DND-41 (cell line): ENCODE measurements at regions not wholly inside any gene's neighbourhood (a gene's known extent, or its start where the extent isn't known, plus 50 kb on each side); places are given as distances from the start of the nearest gene placed in this dataset.

Experiments
- EZH2 ChIP-seq: IDR thresholded peaks from 3 replicates; pipeline ENCODE4 v1.6.1; 2012; ENCODE audit warnings: borderline replicate concordance, low read depth, mild to moderate bottlenecking, moderate library complexity, low read length, inconsistent platforms; ENCODE audit not compliant: severe bottlenecking
- TF ChIP-seq, protein P1 (sequence below): IDR thresholded peaks from 2 replicates; pipeline ENCODE4 v1.5.1; 2012; ENCODE audit warnings: borderline replicate concordance, low read length, moderate library complexity, mild to moderate bottlenecking; ENCODE audit not compliant: poor library complexity, severe bottlenecking; ENCODE audit errors: extremely low read depth

DNA sequence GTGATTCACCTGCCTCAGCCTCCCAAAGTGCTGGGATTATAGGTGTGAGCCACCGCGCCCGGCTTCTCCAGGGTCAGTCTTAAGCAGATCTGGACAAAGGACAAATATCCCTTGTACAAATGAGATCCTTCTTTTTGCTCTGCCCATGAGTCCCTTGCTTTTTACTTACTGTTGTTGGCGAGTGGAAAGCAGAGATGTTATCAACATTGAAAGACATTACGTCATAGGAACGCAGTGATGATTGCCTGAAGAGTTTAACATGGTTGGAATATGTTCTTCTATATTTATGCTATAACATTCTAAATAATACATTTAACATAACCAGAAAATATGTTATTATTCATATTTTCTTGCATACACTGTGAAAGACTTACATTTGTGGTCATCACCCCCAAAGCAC is 644.3 kb upstream of the LRRN3 start:
- TF ChIP-seq, protein P1, sequence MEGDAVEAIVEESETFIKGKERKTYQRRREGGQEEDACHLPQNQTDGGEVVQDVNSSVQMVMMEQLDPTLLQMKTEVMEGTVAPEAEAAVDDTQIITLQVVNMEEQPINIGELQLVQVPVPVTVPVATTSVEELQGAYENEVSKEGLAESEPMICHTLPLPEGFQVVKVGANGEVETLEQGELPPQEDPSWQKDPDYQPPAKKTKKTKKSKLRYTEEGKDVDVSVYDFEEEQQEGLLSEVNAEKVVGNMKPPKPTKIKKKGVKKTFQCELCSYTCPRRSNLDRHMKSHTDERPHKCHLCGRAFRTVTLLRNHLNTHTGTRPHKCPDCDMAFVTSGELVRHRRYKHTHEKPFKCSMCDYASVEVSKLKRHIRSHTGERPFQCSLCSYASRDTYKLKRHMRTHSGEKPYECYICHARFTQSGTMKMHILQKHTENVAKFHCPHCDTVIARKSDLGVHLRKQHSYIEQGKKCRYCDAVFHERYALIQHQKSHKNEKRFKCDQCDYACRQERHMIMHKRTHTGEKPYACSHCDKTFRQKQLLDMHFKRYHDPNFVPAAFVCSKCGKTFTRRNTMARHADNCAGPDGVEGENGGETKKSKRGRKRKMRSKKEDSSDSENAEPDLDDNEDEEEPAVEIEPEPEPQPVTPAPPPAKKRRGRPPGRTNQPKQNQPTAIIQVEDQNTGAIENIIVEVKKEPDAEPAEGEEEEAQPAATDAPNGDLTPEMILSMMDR, result no peak
- no peak for TF ChIP-seq EZH2
